ENCODE measurements at regions not wholly inside any gene's neighbourhood (a gene's known extent, or its start where the extent isn't known, plus 50 kb on each side); places are given as distances from the start of the nearest gene placed in this dataset.
A peak's percentile ranks its signal among the peaks of the same experiment; 100 is the strongest.

- no peak overlapping the region for H3K9ac ChIP-seq (ENCODE audit: insufficient read length)
- H3K27ac ChIP-seq = no peak overlapping the region
- TF ChIP-seq EZH2 (IDR thresholded peaks at IDR 0.05) (no peak), FOXP2 (optimal IDR thresholded peaks at IDR 0.05; ENCODE audit: control extremely low read depth, extremely low read length, insufficient read depth) (no peak), POLR2AphosphoS5 (IDR thresholded peaks at IDR 0.05; ENCODE audit: borderline replicate concordance, low read depth, low read length) (no peak)
- no peaks in the 10 kb centered on the region; the same call in 1 of the 2 replicates for H3K9me3 ChIP-seq (ENCODE audit: low read depth, low read length)
- no peaks in the 10 kb centered on the region for H3K36me3 ChIP-seq (ENCODE audit: insufficient read depth, low read length)
- no peak for DNase-seq (ENCODE audit: low read depth, low spot score)
- H3K4me3 ChIP-seq = no peak overlapping the region
These were observed 208.7 kb downstream of the AEBP2 start for GRCh38 chr12:19647806-19648556.

GRCh38 chr12:19648591-19648990 lies 209.3 kb downstream of the AEBP2 start:
- Histone ChIP-seq H3K36me3 (ENCODE audit: insufficient read depth, low read length) (no peaks in the 10 kb centered on the region), H3K9ac (ENCODE audit: insufficient read length) (no peak overlapping the region), H3K9me3 (ENCODE audit: low read depth, low read length) (no peaks in the 10 kb centered on the region; the same call in 1 of the 2 replicates), H3K4me3 (no peak overlapping the region), H3K27ac (no peak overlapping the region)
- DNase-seq (ENCODE audit: low read depth, low spot score) = no peak
- TF ChIP-seq POLR2AphosphoS5 (IDR thresholded peaks at IDR 0.05; ENCODE audit: borderline replicate concordance, low read depth, low read length) (no peak), EZH2 (IDR thresholded peaks at IDR 0.05) (no peak), FOXP2 (optimal IDR thresholded peaks at IDR 0.05; ENCODE audit: control extremely low read depth, extremely low read length, insufficient read depth) (no peak)

GRCh38 chr12:19652386-19652785 lies 213.1 kb downstream of the AEBP2 start:
- no peak overlapping the region for H3K4me3 ChIP-seq
- no peak overlapping the region for H3K9ac ChIP-seq (ENCODE audit: insufficient read length)
- no peak overlapping the region for H3K27ac ChIP-seq
- H3K9me3 ChIP-seq (ENCODE audit: low read depth, low read length) = no peaks in the 10 kb centered on the region
- TF ChIP-seq EZH2 (IDR thresholded peaks at IDR 0.05) = no peak
- TF ChIP-seq FOXP2 (optimal IDR thresholded peaks at IDR 0.05; ENCODE audit: control extremely low read depth, extremely low read length, insufficient read depth) = no peak
- no peak for TF ChIP-seq POLR2AphosphoS5 (IDR thresholded peaks at IDR 0.05; ENCODE audit: borderline replicate concordance, low read depth, low read length)
- DNase-seq (ENCODE audit: low read depth, low spot score) = no peak
- H3K36me3 ChIP-seq (ENCODE audit: insufficient read depth, low read length) = no peaks in the 10 kb centered on the region

DNA sequence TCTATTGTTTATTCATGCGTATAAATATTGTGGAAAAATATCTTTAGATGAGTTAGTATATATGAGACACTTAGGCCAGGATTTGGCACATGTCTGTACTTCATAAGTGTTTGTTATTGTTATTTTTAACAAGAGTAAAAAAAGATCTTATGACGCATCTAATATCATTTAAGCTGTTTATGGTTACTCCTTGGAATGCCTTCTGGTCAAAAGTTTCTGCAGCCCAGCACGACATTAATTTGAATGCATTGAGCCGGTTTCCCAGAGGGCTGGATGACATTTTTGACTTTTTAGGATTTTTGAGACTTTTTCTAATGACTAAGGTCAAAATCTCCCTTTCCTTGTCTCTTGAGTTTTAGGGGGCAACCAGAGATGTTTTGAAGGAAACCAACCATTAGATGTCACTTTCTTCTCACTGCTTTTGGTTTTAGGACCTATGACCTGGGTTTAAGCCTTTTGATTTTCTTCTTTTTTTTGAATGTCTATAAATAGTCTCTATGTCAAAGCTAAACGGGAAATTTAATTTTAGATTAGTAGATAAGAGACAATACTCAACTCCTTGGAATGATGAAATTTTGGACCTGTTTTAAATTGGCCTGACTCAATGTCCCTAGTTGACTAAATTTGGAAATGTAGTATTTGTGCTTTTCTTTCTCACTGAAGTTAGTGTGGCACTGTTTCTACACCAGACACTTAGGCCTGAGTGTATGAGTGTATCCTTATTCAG lies 215.5 kb downstream of the AEBP2 start:
- Histone ChIP-seq H3K36me3 (ENCODE audit: insufficient read depth, low read length) (no peaks in the 10 kb centered on the region), H3K9me3 (ENCODE audit: low read depth, low read length) (no peaks in the 10 kb centered on the region), H3K27ac (no peak overlapping the region), H3K4me3 (no peak overlapping the region), H3K9ac (ENCODE audit: insufficient read length) (no peak overlapping the region)
- DNase-seq (ENCODE audit: low read depth, low spot score) = no peak
- TF ChIP-seq EZH2 (IDR thresholded peaks at IDR 0.05) (no peak), FOXP2 (optimal IDR thresholded peaks at IDR 0.05; ENCODE audit: control extremely low read depth, extremely low read length, insufficient read depth) (no peak), POLR2AphosphoS5 (IDR thresholded peaks at IDR 0.05; ENCODE audit: borderline replicate concordance, low read depth, low read length) (no peak)

GRCh38 chr12:19657118-19657731 lies 217.9 kb downstream of the AEBP2 start:
- Histone ChIP-seq H3K9me3 (ENCODE audit: low read depth, low read length) (no peaks in the 10 kb centered on the region), H3K9ac (ENCODE audit: insufficient read length) (no peak overlapping the region), H3K4me3 (no peak overlapping the region), H3K36me3 (ENCODE audit: insufficient read depth, low read length) (no peaks in the 10 kb centered on the region), H3K27ac (no peak overlapping the region)
- no peak for DNase-seq (ENCODE audit: low read depth, low spot score)
- no peak for TF ChIP-seq EZH2 (IDR thresholded peaks at IDR 0.05)
- no peak for TF ChIP-seq FOXP2 (optimal IDR thresholded peaks at IDR 0.05; ENCODE audit: control extremely low read depth, extremely low read length, insufficient read depth)
- no peak for TF ChIP-seq POLR2AphosphoS5 (IDR thresholded peaks at IDR 0.05; ENCODE audit: borderline replicate concordance, low read depth, low read length)

DNA sequence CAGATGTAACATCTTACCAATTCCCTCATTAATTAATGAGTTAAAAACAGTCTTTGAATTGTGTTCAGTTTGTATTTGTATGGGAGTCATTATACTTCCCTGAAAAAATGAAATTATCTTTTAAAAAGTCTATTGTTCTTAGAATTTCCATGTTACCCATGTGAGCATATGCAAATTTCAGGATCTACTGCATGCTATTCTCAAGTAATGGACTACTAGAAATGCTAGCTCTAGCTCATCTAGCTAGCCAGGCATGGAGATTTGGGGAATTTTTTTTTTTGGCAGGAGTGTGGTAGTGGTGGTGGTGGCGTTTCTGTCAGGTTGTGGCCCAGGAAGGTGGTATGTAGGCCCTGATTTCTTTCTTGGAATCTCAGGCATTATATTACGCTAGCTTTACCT lies 218.4 kb downstream of the AEBP2 start:
- TF ChIP-seq POLR2AphosphoS5 (IDR thresholded peaks at IDR 0.05; ENCODE audit: borderline replicate concordance, low read depth, low read length) = no peak
- TF ChIP-seq EZH2 (IDR thresholded peaks at IDR 0.05) = no peak
- no peak for TF ChIP-seq FOXP2 (optimal IDR thresholded peaks at IDR 0.05; ENCODE audit: control extremely low read depth, extremely low read length, insufficient read depth)
- no peaks in the 10 kb centered on the region for H3K36me3 ChIP-seq (ENCODE audit: insufficient read depth, low read length)
- no peak for DNase-seq (ENCODE audit: low read depth, low spot score)
- peak overlapping the region; percentile 11; the same call in 1 of the 2 replicates for H3K27ac ChIP-seq
- H3K9me3 ChIP-seq (ENCODE audit: low read depth, low read length) = no peaks in the 10 kb centered on the region
- no peak overlapping the region for H3K9ac ChIP-seq (ENCODE audit: insufficient read length)
- H3K4me3 ChIP-seq = no peak overlapping the region

GRCh38 chr12:19659086-19659485 lies 219.8 kb downstream of the AEBP2 start:
- TF ChIP-seq EZH2 (IDR thresholded peaks at IDR 0.05) = no peak
- Histone ChIP-seq H3K4me3 (no peak overlapping the region), H3K9ac (ENCODE audit: insufficient read length) (no peak overlapping the region), H3K9me3 (ENCODE audit: low read depth, low read length) (no peaks in the 10 kb centered on the region), H3K27ac (no peak overlapping the region), H3K36me3 (ENCODE audit: insufficient read depth, low read length) (no peaks in the 10 kb centered on the region)
- no peak for DNase-seq (ENCODE audit: low read depth, low spot score)

DNA sequence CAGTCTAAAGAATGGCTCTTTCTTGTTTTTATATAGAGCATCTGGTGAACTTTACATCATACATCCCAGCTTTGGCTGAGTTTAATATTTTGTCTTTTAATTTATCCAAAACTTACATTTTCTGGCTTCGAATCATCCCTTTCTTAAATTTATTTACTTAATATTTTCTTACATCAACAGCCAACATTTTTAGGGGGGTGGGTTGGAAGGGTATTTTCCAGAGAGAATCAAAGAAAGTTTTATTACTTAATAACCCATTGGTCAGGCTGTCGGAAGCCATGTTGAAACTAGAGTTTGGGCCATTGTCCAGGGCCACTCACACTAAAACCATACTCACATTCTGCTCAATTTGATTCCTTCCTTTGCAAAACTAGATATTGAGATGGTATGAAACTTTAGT lies 220.2 kb downstream of the AEBP2 start:
- Histone ChIP-seq H3K9ac (ENCODE audit: insufficient read length) (no peak overlapping the region), H3K9me3 (ENCODE audit: low read depth, low read length) (no peaks in the 10 kb centered on the region), H3K4me3 (no peak overlapping the region), H3K36me3 (ENCODE audit: insufficient read depth, low read length) (no peaks in the 10 kb centered on the region), H3K27ac (no peak overlapping the region)
- DNase-seq (ENCODE audit: low read depth, low spot score) = no peak
- TF ChIP-seq FOXP2 (optimal IDR thresholded peaks at IDR 0.05; ENCODE audit: control extremely low read depth, extremely low read length, insufficient read depth) (no peak), EZH2 (IDR thresholded peaks at IDR 0.05) (no peak), POLR2AphosphoS5 (IDR thresholded peaks at IDR 0.05; ENCODE audit: borderline replicate concordance, low read depth, low read length) (no peak)
